HEK293 (cell line): ENCODE measurements at regions not wholly inside any gene's neighbourhood (a gene's known extent, or its start where the extent isn't known, plus 50 kb on each side); places are given as distances from the start of the nearest gene placed in this dataset.

Experiments used
- CTCF ChIA-PET: fragments of 350-600 bp; formaldehyde crosslinking; extraction: SDS; loops from one replicate; lab custom pipeline; 2021; ENCODE audit warnings: antibody characterized with exemption; lab: Yijun Ruan, JAX
- POLR2A ChIA-PET: fragments of 300-600 bp; formaldehyde crosslinking; extraction: SDS; loops from one replicate; lab custom pipeline; 2020; ENCODE audit warnings: antibody characterized with exemption, inconsistent platforms; lab: Yijun Ruan, JAX
- H3K27ac ChIP-seq: fragments of 200-500 bp; sonication (Bioruptor generic); 2 replicates; pipeline ENCODE4 v1.5.1; 2014; ENCODE audit warnings: low read depth, low read length, control low read depth, inconsistent platforms; ENCODE audit errors: extremely low read depth
- H3K36me3 ChIP-seq, 2 experiments: fragments of 200-500 bp in 1 of 2; sonication (Bioruptor generic) in 1 of 2; 1 replicate in 1 of 2; 2 replicates in 1 of 2; pipeline ENCODE4 v1.5.1; 2014 to 2017; ENCODE audit warnings: inconsistent platforms in 2 of 2, low read length in 2 of 2; ENCODE audit not compliant: control insufficient read depth in 2 of 2, insufficient read depth in 1 of 2
- H3K4me1 ChIP-seq: fragments of 200-500 bp; sonication (Bioruptor generic); 2 replicates; pipeline ENCODE4 v1.5.1; 2014; ENCODE audit warnings: mild to moderate bottlenecking, low read length, inconsistent platforms; ENCODE audit not compliant: control insufficient read depth, insufficient read depth
- H3K4me3 ChIP-seq: 2 replicates; pipeline ENCODE4 v1.5.1; 2011; ENCODE audit warnings: low read depth, mild to moderate bottlenecking, control low read depth, low read length, moderate library complexity
- H3K9me3 ChIP-seq: fragments of 200-500 bp; sonication (Bioruptor generic); 2 replicates; pipeline ENCODE4 v1.5.1; 2014; ENCODE audit warnings: low read depth, low read length, inconsistent platforms; ENCODE audit not compliant: control insufficient read depth, insufficient read depth
- EGR2 ChIP-seq: fragments of 450-650 bp; formaldehyde crosslinking; IDR thresholded peaks from 2 replicates; pipeline ENCODE4 v1.5.1; 2016; ENCODE audit warnings: low read depth, missing biosample characterization, missing genetic modification characterization
- HOXC10 ChIP-seq: sonication (generic); formaldehyde crosslinking; IDR thresholded peaks from 2 replicates; pipeline ENCODE4 v1.8.1; 2023; ENCODE audit warnings: mild to moderate bottlenecking, missing genetic modification reagents
- OVOL3 ChIP-seq: fragments of 450-650 bp; formaldehyde crosslinking; IDR thresholded peaks from 2 replicates; pipeline ENCODE4 v1.5.1; 2016; ENCODE audit warnings: missing biosample characterization, missing genetic modification characterization
- TCF7L2 ChIP-seq: IDR thresholded peaks from 2 replicates; pipeline ENCODE4 v1.6.1; 2011; ENCODE audit warnings: low read depth, mild to moderate bottlenecking, inconsistent platforms, low read length, moderate library complexity, borderline replicate concordance
- ZBTB11 ChIP-seq: fragments of 450-650 bp; formaldehyde crosslinking; conservative IDR thresholded peaks from 2 replicates; pipeline ENCODE4 v1.5.1; 2016; ENCODE audit warnings: low read depth, missing biosample characterization, missing genetic modification characterization
- ZEB2 ChIP-seq: fragments of 450-650 bp; formaldehyde crosslinking; IDR thresholded peaks from 2 replicates; pipeline ENCODE4 v1.5.1; 2016; ENCODE audit warnings: missing biosample characterization, missing genetic modification characterization
- ZNF132 ChIP-seq: fragments of 450-650 bp; formaldehyde crosslinking; IDR thresholded peaks from 2 replicates; pipeline ENCODE4 v1.5.1; 2017; ENCODE audit warnings: missing biosample characterization, missing genetic modification characterization, borderline replicate concordance
- ZNF19 ChIP-seq: fragments of 450-650 bp; formaldehyde crosslinking; IDR thresholded peaks from 2 replicates; pipeline ENCODE4; 2016; ENCODE audit warnings: missing biosample characterization, missing genetic modification characterization, low read depth
- ZNF202 ChIP-seq: fragments of 450-650 bp; formaldehyde crosslinking; IDR thresholded peaks from 2 replicates; pipeline ENCODE4 v1.5.1; 2016; ENCODE audit warnings: missing biosample characterization, missing genetic modification characterization, borderline replicate concordance
- ZNF211 ChIP-seq: fragments of 450-650 bp; formaldehyde crosslinking; IDR thresholded peaks from 2 replicates; pipeline ENCODE4 v1.5.1; 2016; ENCODE audit warnings: low read depth, missing biosample characterization, missing genetic modification characterization
- ZNF248 ChIP-seq: fragments of 450-650 bp; formaldehyde crosslinking; IDR thresholded peaks from 2 replicates; pipeline ENCODE4 v1.5.1; 2017; ENCODE audit warnings: missing biosample characterization, missing genetic modification characterization
- ZNF510 ChIP-seq: fragments of 450-650 bp; formaldehyde crosslinking; IDR thresholded peaks from 2 replicates; pipeline ENCODE4 v1.5.1; 2018; ENCODE audit warnings: mild to moderate bottlenecking, missing genetic modification characterization, missing biosample characterization; ENCODE audit not compliant: insufficient replicate concordance
- ZNF529 ChIP-seq: fragments of 450-650 bp; formaldehyde crosslinking; IDR thresholded peaks from 2 replicates; pipeline ENCODE4 v1.5.1; 2017; ENCODE audit warnings: missing genetic modification characterization, missing biosample characterization; ENCODE audit not compliant: insufficient replicate concordance
- ZNF548 ChIP-seq: fragments of 450-650 bp; formaldehyde crosslinking; IDR thresholded peaks from 2 replicates; pipeline ENCODE4 v1.5.1; 2016; ENCODE audit warnings: missing biosample characterization, missing genetic modification characterization
- ZNF555 ChIP-seq: fragments of 450-650 bp; formaldehyde crosslinking; conservative IDR thresholded peaks from 2 replicates; pipeline ENCODE4 v1.5.1; 2017; ENCODE audit warnings: missing biosample characterization, mild to moderate bottlenecking, missing genetic modification characterization, inconsistent platforms
- ZNF585B ChIP-seq: fragments of 450-650 bp; formaldehyde crosslinking; IDR thresholded peaks from 2 replicates; pipeline ENCODE4 v1.5.1; 2016; ENCODE audit warnings: missing biosample characterization, missing genetic modification characterization
- ZNF76 ChIP-seq: fragments of 450-650 bp; formaldehyde crosslinking; IDR thresholded peaks from 2 replicates; pipeline ENCODE4; 2016; ENCODE audit warnings: low read depth, missing biosample characterization, missing genetic modification characterization, borderline replicate concordance
- ZSCAN30 ChIP-seq: fragments of 450-650 bp; IDR thresholded peaks from 2 replicates; pipeline ENCODE4 v1.5.1; 2018; ENCODE audit warnings: missing biosample characterization, mild to moderate bottlenecking, missing genetic modification characterization, moderate library complexity
- TF ChIP-seq, protein P1 (sequence below): fragments of 450-650 bp; formaldehyde crosslinking; IDR thresholded peaks from 2 replicates; pipeline ENCODE4 v1.5.1; 2016; ENCODE audit warnings: missing biosample characterization, missing genetic modification characterization
- TF ChIP-seq, protein P2 (sequence below): fragments of 450-650 bp; IDR thresholded peaks from 2 replicates; pipeline ENCODE4 v1.5.1; 2018; ENCODE audit warnings: missing biosample characterization, missing genetic modification characterization
- TF ChIP-seq, protein P3 (sequence below): fragments of 450-650 bp; formaldehyde crosslinking; IDR thresholded peaks from 2 replicates; pipeline ENCODE4 v1.5.1; 2017; ENCODE audit warnings: missing biosample characterization, missing genetic modification characterization

DNA sequence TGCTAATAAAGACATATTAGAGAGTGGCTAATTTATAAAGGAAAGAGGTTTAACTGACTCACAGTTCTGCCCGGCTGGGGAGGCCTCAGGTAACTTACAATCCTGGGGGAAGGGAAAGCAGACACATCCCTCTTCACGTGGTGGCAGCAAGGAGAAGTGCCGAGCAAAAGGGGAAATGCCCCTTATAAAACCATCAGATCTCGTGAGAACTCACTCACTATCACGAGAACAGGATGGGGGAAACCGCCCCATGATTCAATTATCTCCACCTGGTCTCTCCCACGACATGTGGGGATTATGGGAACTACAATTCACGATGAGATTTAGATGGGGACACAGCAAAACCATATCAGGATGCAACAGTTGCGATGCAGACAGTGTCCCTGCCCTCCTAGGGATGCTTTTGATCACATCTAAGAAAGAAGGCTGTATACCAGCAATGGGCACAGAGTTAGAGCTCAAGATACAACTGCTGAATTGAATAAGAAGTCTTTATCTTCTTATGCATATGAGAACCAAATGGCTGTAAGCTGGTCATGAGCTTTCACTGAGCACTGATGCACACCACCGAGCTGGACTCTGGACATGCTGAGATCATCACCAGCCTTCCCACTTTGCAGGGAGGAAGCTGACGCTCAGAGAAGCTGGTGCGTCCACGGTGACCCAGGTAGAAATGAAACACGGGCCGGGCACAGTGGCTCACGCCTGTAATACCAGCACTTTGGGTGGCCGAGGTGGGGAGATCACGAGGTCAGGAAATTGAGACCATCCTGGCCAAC lies 255.2 kb downstream of the MN1 start:
- Histone ChIP-seq H3K4me3 (no peak overlapping the region), H3K36me3 (no peaks in the 10 kb centered on the region), H3K4me1 (no peaks in the 10 kb centered on the region), H3K27ac (no peak overlapping the region)
- POLR2A ChIA-PET: no interaction called here
- CTCF ChIA-PET: no interaction called here
- TF ChIP-seq ZNF202 (no peak), ZEB2 (no peak)
- TF ChIP-seq, all 188 proteins: peak for 0
- no peaks in the 10 kb centered on the region for H3K9me3 ChIP-seq

- Histone ChIP-seq H3K4me1 (peaks cover 7% of the 10 kb centered on the region), H3K27ac (no peak overlapping the region), H3K9me3 (no peaks in the 10 kb centered on the region), H3K36me3 (no peaks in the 10 kb centered on the region), H3K4me3 (no peak overlapping the region)
- TF ChIP-seq, protein P1, sequence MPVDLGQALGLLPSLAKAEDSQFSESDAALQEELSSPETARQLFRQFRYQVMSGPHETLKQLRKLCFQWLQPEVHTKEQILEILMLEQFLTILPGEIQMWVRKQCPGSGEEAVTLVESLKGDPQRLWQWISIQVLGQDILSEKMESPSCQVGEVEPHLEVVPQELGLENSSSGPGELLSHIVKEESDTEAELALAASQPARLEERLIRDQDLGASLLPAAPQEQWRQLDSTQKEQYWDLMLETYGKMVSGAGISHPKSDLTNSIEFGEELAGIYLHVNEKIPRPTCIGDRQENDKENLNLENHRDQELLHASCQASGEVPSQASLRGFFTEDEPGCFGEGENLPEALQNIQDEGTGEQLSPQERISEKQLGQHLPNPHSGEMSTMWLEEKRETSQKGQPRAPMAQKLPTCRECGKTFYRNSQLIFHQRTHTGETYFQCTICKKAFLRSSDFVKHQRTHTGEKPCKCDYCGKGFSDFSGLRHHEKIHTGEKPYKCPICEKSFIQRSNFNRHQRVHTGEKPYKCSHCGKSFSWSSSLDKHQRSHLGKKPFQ: no peak
- TF ChIP-seq ZNF548 (tag by site-specific recombination): peak; percentile 43; the same call in 1 of the 2 replicates
- TF ChIP-seq ZNF132: no peak
- no peak for TF ChIP-seq ZBTB11 (tag by site-specific recombination)
- no peak for TF ChIP-seq ZNF585B (tag by site-specific recombination)
- TF ChIP-seq ZNF510 (tag by site-specific recombination): no peak
- TF ChIP-seq, protein P2, sequence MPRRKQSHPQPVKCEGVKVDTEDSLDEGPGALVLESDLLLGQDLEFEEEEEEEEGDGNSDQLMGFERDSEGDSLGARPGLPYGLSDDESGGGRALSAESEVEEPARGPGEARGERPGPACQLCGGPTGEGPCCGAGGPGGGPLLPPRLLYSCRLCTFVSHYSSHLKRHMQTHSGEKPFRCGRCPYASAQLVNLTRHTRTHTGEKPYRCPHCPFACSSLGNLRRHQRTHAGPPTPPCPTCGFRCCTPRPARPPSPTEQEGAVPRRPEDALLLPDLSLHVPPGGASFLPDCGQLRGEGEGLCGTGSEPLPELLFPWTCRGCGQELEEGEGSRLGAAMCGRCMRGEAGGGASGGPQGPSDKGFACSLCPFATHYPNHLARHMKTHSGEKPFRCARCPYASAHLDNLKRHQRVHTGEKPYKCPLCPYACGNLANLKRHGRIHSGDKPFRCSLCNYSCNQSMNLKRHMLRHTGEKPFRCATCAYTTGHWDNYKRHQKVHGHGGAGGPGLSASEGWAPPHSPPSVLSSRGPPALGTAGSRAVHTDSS (tag by site-specific recombination): no peak
- ChIA-PET POLR2A (no interaction called here), CTCF (no interaction called here)
These were observed 250.2 kb downstream of the MN1 start for GRCh38 chr22:27551402-27551801.

DNA sequence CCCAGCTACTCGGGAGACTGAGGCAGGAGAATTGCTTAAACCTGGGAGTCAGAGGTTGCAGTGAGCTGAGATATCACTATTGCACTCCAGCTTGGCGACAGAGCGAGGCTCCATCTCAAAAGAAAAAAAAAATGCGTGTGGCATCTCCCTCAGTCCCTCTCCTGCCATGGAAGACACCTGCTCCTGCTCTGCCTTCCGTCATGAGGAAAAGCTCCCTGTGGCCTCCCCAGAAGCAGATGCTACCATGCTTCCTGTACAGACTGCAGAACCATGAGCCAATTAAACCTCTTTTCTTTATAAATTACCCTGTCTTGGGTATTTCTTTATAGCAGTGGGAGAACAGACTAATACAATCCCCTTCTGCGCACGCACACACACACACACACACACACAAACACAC lies 249.4 kb downstream of the MN1 start:
- Histone ChIP-seq H3K4me1 (peaks cover 7% of the 10 kb centered on the region), H3K36me3 (no peaks in the 10 kb centered on the region), H3K4me3 (no peak overlapping the region), H3K9me3 (no peaks in the 10 kb centered on the region), H3K27ac (no peak overlapping the region)
- CTCF ChIA-PET: interaction anchor here (0.5 to 0.7 kb wide), 2 partner anchors 33 to 405 kb away, joined by 3 read pairs; no protein-coding TSS in a partner anchor
- POLR2A ChIA-PET: no interaction called here
- no peak for TF ChIP-seq ZNF555 (tag by site-specific recombination)
- TF ChIP-seq HOXC10 (CRISPR knock-in tag): no peak
- no peak for TF ChIP-seq ZNF19
- no peak for TF ChIP-seq EGR2 (tag by site-specific recombination)
- TF ChIP-seq, protein P3, sequence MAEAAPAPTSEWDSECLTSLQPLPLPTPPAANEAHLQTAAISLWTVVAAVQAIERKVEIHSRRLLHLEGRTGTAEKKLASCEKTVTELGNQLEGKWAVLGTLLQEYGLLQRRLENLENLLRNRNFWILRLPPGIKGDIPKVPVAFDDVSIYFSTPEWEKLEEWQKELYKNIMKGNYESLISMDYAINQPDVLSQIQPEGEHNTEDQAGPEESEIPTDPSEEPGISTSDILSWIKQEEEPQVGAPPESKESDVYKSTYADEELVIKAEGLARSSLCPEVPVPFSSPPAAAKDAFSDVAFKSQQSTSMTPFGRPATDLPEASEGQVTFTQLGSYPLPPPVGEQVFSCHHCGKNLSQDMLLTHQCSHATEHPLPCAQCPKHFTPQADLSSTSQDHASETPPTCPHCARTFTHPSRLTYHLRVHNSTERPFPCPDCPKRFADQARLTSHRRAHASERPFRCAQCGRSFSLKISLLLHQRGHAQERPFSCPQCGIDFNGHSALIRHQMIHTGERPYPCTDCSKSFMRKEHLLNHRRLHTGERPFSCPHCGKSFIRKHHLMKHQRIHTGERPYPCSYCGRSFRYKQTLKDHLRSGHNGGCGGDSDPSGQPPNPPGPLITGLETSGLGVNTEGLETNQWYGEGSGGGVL (tag by site-specific recombination): no peak
- TF ChIP-seq ZSCAN30 (tag by site-specific recombination): no peak
- TF ChIP-seq TCF7L2: no peak
- TF ChIP-seq ZNF76: no peak
- no peak for TF ChIP-seq ZNF529 (tag by site-specific recombination)
- no peak for TF ChIP-seq ZNF585B (tag by site-specific recombination)
- TF ChIP-seq ZNF248 (tag by site-specific recombination): no peak
- TF ChIP-seq OVOL3 (tag by site-specific recombination): no peak
- no peak for TF ChIP-seq ZNF211
